GM18870 (cell line): ENCODE measurements at regions not wholly inside any gene's neighbourhood (a gene's known extent, or its start where the extent isn't known, plus 50 kb on each side); places are given as distances from the start of the nearest gene placed in this dataset.
"Not testable (repeated sequence)": the region's sequence is repeated elsewhere in the genome, so short reads cannot be mapped to it uniquely, and the experiment has no call there.

Source experiments
- ATAC-seq: cut with Tn5 transposase; IDR thresholded peaks from one replicate; pipeline ENCODE4 v1.9.1; 2021; ENCODE audit warnings: moderate library complexity; ENCODE audit not compliant: unreplicated experiment

- not testable (repeated sequence) for ATAC-seq
Observed at GRCh38 chr13:56763333-56763732, 377.4 kb upstream of the PRR20A start.

- no peak for ATAC-seq
Observed at GRCh38 chr13:56773148-56773547, 367.6 kb upstream of the PRR20A start.

- no peak for ATAC-seq
Observed at GRCh38 chr13:56789527-56789926, 351.2 kb upstream of the PRR20A start.

GRCh38 chr13:56837161-56837560 is 303.6 kb upstream of the PRR20A start:
- ATAC-seq, result no peak

- no peak for ATAC-seq
Observed at GRCh38 chr13:56850852-56851251, 289.9 kb upstream of the PRR20A start.

GRCh38 chr13:56861476-56861875 is 279.2 kb upstream of the PRR20A start:
- ATAC-seq, result no peak

- no peak for ATAC-seq
Observed at GRCh38 chr13:56864451-56864850, 276.3 kb upstream of the PRR20A start.

- ATAC-seq, result no peak
Observed at GRCh38 chr13:56865416-56865815, 275.3 kb upstream of the PRR20A start.

- ATAC-seq, result no peak
Observed at GRCh38 chr13:56869671-56870070, 271.0 kb upstream of the PRR20A start.

GRCh38 chr13:56886398-56886797 is 254.3 kb upstream of the PRR20A start:
- no peak for ATAC-seq

- no peak for ATAC-seq
Observed at GRCh38 chr13:56888455-56888854, 252.3 kb upstream of the PRR20A start.

- ATAC-seq, result no peak
Observed at GRCh38 chr13:56893843-56894242, 246.9 kb upstream of the PRR20A start.

GRCh38 chr13:56900549-56901279 is 240.0 kb upstream of the PRR20A start:
- no peak for ATAC-seq

GRCh38 chr13:56902276-56902675 is 238.4 kb upstream of the PRR20A start:
- no peak for ATAC-seq

- ATAC-seq, result no peak
Observed at GRCh38 chr13:56903710-56904282, 236.9 kb upstream of the PRR20A start.

GRCh38 chr13:56906909-56907308 is 233.8 kb upstream of the PRR20A start:
- ATAC-seq, result no peak

- ATAC-seq, result no peak
Observed at GRCh38 chr13:56907766-56908165, 233.0 kb upstream of the PRR20A start.

- no peak for ATAC-seq
Observed at GRCh38 chr13:56909896-56910600, 230.7 kb upstream of the PRR20A start.

GRCh38 chr13:56917966-56918365 is 222.8 kb upstream of the PRR20A start:
- ATAC-seq, result no peak

- ATAC-seq, result no peak
Observed at GRCh38 chr13:56923626-56924140, 217.0 kb upstream of the PRR20A start.

- no peak for ATAC-seq
Observed at GRCh38 chr13:56924401-56924800, 216.3 kb upstream of the PRR20A start.

- ATAC-seq, result no peak
Observed at GRCh38 chr13:56932104-56932503, 208.6 kb upstream of the PRR20A start.
